WTC11 (cell line): ENCODE measurements at regions not wholly inside any gene's neighbourhood (a gene's known extent, or its start where the extent isn't known, plus 50 kb on each side); places are given as distances from the start of the nearest gene placed in this dataset.

ENCODE experiments used
- FOXK1 ChIP-seq: sonication (generic); formaldehyde crosslinking; IDR thresholded peaks from 2 replicates; pipeline ENCODE4 v1.8.0; 2022; ENCODE audit warnings: mild to moderate bottlenecking, moderate library complexity, missing genetic modification reagents
- TF ChIP-seq, protein P1 (sequence below): fragments of 200-600 bp; IDR thresholded peaks from 2 replicates; pipeline ENCODE4 v1.8.0; 2022; ENCODE audit warnings: antibody characterized with exemption
- TF ChIP-seq, protein P2 (sequence below): sonication (generic); formaldehyde crosslinking; IDR thresholded peaks from 2 replicates; pipeline ENCODE4 v1.8.1; 2023; ENCODE audit warnings: mild to moderate bottlenecking, missing genetic modification reagents

DNA sequence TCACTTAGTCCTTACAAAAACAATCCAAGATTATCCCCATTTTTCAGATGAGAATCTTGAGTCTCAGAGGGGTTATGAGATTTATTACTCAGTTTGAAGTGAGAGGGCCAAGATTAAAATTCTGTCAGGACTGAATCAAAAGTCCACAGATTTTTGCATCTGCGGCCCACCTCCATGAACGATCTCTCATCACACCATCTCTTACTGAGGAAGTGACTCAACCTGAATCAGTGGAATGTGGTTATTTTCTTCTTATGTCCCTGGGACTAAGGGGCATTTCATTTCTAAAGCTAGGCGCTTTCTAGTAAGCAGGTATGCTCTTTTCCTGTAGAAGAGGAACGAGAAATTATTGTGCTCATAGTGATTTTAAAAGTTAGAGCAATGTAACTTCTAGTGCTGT lies 360.3 kb upstream of the SPHKAP start:
- TF ChIP-seq, protein P1, sequence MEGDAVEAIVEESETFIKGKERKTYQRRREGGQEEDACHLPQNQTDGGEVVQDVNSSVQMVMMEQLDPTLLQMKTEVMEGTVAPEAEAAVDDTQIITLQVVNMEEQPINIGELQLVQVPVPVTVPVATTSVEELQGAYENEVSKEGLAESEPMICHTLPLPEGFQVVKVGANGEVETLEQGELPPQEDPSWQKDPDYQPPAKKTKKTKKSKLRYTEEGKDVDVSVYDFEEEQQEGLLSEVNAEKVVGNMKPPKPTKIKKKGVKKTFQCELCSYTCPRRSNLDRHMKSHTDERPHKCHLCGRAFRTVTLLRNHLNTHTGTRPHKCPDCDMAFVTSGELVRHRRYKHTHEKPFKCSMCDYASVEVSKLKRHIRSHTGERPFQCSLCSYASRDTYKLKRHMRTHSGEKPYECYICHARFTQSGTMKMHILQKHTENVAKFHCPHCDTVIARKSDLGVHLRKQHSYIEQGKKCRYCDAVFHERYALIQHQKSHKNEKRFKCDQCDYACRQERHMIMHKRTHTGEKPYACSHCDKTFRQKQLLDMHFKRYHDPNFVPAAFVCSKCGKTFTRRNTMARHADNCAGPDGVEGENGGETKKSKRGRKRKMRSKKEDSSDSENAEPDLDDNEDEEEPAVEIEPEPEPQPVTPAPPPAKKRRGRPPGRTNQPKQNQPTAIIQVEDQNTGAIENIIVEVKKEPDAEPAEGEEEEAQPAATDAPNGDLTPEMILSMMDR: no peak
- TF ChIP-seq FOXK1: no peak
- TF ChIP-seq, protein P2, sequence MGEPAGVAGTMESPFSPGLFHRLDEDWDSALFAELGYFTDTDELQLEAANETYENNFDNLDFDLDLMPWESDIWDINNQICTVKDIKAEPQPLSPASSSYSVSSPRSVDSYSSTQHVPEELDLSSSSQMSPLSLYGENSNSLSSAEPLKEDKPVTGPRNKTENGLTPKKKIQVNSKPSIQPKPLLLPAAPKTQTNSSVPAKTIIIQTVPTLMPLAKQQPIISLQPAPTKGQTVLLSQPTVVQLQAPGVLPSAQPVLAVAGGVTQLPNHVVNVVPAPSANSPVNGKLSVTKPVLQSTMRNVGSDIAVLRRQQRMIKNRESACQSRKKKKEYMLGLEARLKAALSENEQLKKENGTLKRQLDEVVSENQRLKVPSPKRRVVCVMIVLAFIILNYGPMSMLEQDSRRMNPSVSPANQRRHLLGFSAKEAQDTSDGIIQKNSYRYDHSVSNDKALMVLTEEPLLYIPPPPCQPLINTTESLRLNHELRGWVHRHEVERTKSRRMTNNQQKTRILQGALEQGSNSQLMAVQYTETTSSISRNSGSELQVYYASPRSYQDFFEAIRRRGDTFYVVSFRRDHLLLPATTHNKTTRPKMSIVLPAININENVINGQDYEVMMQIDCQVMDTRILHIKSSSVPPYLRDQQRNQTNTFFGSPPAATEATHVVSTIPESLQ (CRISPR knock-in tag): no peak
